ENCODE measurements at regions not wholly inside any gene's neighbourhood (a gene's known extent, or its start where the extent isn't known, plus 50 kb on each side); places are given as distances from the start of the nearest gene placed in this dataset.
"Not testable (repeated sequence)": the region's sequence is repeated elsewhere in the genome, so short reads cannot be mapped to it uniquely, and the experiment has no call there.

DNA sequence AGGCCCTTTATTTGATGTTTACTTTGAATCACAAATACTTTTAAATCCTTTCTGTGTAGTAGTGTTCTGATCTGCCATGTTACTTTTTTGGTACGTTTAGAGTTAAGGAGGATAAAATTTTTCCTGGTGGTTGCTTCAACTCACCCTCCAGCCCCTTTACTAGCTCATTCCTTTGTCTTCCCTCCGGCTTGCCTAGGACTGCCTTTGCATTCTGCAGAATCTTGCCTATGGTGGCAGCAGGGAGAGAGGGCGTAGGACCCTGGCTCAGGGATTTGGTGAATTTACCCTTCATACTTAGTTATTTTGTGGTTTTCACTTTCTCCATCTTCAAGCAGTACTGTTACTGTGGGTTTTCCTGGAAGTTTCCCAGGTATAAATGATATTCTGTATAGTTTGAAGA lies 833.5 kb downstream of the XPNPEP1 start:
- DNase-seq (ENCODE audit: low read depth), result no peak

DNA sequence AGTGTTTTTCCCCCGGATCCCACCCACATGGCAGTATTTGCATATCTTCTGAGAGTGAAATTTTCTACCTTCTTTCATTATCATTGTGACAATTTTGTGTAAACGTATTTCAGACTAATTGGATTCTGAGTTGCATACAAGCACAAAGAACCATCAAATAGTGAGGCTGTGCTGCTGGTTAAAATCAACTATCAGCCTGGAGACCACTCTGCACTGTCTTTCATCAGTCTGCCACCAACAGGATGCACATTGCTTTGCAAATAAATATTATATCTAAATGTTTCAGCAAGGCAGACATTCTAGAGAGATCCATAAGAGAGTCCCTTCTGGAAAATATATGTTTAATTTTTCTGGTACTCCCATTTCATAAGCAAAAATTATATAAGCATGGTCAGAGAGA lies 851.8 kb downstream of the XPNPEP1 start:
- no peak for DNase-seq (ENCODE audit: low read depth)

DNA sequence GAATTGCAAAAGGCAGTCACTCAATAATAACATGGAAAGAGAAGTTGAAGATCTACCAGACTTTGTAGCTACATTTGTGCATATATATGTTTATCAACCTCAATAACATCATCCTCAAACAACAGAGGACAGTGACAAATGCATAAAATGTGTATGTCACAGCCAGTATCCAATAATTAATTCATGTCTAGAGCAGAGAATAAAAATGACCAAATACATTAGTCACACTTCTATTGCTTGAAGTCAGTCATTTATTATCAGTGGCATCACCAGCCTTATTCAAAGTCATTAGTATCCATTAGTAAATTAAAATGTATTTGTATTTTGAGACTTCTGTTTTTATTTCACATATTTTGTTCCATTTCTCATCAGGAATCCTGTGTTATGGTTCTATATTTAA lies 852.8 kb downstream of the XPNPEP1 start:
- no peak for DNase-seq (ENCODE audit: low read depth)

DNA sequence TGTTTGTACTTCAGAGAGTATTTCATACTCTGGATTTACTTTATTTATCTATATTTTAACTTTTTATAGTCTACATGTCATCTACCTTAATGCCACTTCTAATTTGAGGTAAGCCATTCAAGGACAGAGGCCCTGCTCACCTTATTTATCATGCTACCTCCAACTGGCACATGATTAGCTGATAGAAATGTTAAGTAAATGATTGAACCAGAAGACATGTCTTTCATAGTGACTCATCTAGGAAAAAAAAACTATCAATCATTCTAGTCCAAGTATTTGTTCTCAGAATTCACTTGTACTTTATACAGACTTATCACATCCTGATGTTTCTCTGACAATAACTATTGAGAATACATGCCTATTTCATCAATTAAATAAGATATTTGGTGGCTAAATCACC lies 856.3 kb downstream of the XPNPEP1 start:
- no peak for DNase-seq (ENCODE audit: low read depth)

DNA sequence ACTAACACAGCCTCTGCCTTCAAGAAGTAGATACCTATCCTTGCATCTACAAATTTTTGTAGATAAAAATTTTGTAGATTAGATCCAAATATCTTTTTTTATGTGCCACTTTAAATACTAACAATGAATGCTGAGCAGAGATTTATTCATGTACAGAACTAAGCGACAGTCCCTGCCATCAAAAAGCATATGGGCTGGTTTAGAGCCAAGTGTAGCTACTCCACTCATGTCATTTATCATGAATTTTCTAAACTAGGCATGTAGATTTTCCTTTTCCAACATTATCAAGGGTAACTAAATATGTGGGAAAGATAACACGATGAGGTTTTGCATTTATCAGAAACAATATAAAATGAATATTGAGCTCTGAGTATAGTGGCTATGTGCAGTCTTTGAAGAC lies 857.5 kb downstream of the XPNPEP1 start:
- DNase-seq (ENCODE audit: low read depth), result no peak

DNA sequence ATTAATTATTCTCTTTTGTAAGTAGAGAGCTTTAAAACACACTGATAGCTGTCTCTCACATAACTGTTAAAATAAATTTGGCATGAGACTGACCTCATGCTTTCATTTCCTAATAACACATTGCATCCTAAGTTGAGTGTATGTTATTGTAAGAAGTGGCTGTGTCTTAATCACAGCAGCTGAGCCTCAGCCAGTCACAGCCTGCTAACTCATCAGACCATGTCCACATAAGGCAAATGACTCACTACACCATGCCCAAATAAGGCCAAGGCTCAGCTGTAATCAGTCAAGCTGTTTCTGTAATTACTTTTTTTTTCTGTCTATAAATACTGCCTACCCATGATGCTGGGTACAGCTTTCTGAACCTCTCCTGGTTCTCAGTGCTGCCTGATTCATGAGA lies 860.9 kb downstream of the XPNPEP1 start:
- no peak for DNase-seq (ENCODE audit: low read depth)

DNA sequence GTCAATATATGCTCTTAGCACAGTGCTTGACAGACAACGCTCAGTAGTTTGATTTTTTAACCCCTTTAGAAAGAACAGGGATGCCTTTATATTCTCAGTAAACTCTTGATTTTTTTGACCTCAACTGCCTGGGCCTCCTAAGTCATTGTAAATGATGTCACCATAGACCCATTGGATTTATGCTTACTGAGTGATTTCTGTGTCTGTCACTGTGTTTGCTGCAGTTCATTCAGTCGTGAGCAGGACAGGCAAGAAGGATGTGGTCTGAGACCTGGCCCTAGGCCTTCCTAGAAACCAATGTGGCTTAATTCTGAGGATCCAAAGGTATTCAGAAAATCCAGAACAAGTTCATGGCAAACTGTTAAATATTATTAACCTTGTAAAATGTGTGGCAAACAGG lies 868.1 kb downstream of the XPNPEP1 start:
- no peak for DNase-seq (ENCODE audit: low read depth)

DNA sequence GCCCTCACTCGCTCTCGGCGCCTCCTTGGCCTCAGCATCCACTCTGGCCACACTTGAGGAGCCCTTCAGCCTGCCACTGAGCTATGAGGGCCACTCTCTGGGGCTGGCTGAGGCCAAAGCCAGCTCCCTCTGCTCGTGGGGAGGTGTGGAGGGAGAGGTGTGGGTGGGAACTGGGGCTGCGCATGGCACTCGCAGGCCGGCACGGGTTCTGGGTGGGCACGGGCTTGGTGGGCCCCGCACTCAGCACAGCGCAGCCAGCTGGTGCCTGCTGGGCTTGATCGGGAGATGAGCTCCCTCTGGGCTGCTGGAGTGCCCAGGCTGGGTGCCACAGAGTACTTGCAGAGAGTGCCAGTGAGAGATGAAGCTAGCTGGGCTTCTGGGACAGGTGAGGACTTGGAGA lies 875.5 kb downstream of the XPNPEP1 start:
- DNase-seq (ENCODE audit: low read depth), result no peak

DNA sequence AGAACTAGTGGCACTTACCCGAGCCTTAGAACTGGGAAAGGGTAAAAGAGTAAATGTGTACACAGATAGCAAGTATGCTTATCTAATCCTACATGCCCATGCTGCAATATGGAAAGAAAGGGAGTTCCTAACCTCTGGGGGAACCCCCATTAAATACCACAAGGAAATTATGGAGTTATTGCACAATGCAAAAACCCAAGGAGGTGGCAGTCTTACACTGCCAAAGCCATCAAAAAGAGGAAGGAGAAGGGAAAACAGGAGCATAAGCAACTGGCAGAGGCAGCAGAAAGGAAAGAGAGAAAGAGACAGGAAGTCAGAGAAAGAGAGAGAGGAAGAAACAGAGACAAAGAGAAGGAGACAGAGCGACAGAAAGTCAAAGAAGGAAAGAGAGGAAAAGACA lies 876.9 kb downstream of the XPNPEP1 start:
- DNase-seq (ENCODE audit: low read depth), result not testable (repeated sequence)

DNA sequence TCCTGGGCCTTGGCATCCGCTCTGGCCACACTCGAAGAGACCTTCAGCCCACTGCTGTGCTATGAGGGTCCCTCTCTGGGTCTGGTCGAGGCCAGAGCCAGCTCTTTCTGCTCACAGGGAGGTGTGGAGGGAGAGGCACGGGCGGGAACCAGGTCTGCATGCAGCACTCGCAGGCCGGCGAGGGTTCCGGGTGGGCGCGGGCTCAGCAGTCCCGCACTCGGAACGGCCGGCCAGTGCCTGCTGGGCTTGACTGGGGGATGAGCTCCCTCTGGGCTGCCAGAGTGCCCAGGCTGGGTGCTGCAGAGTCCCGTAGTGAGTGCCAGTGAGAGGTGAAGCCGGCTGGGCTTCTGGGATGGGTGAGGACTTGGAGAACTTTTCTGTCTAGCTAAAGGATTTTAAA lies 882.7 kb downstream of the XPNPEP1 start:
- no peak for DNase-seq (ENCODE audit: low read depth)

DNA sequence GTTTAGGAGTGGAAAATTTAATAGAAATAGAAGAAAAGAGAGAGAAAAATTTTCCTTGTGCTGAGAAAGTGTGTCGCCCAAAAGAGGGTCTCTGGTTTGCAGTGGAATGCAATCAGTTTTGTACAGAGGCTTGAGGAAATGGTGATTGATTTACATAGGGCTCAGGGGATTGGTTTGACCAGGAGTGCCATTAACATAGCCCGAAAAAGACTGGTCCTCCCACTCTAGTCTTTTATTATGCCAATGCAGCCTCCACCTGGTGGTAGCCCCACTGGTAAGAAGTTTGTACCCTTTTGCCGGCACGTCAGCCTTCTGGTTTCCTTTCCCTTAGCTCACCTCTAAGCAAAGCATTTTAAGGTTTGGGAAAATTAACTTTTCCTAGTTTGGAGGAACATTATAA lies 885.3 kb downstream of the XPNPEP1 start:
- no peak for DNase-seq (ENCODE audit: low read depth)

DNA sequence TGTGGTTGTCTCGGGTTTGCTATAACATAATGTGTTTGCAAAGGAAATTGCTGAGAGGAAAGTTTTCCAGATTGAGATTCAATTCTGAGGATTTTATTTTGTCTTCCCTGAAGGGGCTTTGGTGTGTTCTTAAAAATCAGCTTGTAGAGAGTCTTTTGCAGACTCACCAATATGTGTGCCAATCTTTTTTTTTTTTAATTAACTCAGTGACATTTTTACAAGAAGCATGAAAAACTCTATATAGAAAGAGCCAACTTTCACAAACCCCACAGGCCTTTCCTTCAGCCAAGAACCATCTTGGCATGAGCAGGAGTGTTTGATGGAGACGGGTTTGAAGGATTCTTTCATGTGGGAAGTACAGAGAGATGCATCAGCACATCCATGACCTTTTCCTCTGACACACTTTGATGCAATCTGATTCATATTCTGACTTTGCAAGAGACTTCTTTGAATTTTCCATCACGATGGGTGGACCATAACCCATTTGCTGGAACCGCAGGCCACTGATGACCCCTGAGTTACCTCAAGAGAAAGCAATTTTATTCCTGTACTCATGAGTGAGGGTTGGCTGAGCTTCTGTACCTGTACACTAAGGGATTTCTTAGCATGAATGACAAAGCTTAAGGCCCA lies 892.6 kb downstream of the XPNPEP1 start:
- no peak for DNase-seq (ENCODE audit: low read depth)

DNA sequence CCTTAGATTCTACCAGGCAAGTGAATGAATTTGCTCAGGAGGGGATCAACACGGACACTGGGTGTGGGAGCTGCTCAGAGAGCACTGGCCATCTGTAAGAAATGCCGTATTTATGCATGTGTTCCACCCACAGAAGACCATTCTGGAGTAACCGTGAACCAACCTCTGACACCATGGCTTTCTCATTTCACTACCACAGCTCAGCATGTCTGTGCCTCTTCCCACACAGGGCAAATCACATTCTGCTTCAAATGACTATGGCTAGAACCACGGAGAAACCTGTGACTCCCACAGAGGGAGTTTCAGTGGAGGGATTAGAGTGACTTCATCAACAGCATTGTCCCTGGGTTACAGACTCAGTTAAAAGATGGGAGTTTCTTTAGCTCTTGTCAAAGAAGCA lies 893.4 kb downstream of the XPNPEP1 start:
- no peak for DNase-seq (ENCODE audit: low read depth)

DNA sequence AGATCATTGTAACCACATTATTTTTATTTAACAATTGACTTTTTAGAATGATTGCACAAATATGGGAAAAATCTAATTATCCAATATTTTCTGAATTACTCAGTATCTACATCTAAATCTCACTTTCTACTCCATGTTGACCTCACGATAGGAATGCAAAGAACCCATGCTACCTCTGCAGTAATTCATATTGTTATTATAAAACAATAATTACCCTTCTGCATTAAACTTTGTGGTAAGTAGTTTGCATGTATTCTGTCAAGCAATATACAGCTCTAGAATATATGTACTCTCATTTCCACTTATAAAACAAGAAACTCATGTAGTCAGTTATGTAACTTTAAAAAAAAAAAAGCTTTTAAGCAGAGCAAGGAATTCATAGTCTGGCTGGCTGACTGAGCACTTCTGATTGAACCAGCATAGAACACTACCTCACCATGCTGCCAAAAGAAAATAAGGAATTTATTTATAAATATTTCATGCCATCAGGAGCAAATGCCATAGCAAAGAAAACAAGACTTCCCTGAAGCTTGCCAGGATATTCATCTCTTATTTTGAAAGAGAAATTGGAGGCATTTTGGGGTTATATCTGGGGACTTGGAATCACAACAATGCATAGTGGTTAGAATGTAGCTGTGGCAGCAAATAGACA lies 895.7 kb downstream of the XPNPEP1 start:
- no peak for DNase-seq (ENCODE audit: low read depth)

DNA sequence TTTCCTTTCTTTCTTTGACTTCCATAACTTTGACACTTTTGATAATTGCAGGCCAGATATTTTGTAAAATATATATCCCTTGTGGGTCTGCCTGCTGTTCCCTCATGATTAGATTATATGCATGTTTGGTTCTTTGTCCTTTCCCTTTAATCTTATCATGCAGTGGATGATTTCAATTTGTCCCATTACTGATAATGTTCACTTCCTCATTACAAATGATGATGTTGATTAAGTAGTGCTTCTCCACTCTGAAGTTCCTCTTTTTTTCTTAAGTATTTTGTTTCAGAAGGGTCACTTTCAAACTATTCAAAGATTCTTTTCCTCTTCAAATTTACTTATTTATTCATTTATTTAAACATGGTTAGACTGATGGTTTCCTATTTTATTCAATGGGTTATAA lies 898.1 kb downstream of the XPNPEP1 start:
- no peak for DNase-seq (ENCODE audit: low read depth)

DNA sequence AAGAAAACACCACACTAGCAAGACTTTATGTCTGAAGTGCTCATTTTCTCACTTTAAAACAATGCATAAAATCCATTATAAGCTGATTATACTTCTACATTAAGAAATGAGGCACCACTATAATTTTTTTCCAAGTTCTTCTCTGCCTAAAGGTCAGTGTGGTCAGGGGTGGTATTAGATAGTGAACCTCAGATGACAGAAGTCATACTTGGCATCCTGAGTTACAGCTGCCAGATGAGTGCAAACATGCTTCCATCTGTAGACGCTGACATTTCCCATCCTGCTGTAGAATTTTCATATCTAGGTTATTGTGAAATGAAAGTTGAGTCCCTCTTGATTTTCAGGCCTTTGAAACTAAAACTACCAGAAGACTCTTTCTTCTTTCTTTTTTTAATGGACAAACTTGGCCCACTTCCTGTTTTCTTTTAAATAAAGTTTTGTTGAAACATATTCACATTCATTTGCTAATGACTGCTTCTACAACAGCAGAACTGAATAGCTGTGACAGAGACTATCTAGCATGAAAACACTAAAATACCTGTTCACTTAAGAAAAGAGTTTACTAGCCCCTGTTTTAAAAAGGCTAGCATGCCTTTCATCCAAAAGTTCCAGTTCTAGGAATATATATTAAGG lies 900.8 kb downstream of the XPNPEP1 start:
- no peak for DNase-seq (ENCODE audit: low read depth)

DNA sequence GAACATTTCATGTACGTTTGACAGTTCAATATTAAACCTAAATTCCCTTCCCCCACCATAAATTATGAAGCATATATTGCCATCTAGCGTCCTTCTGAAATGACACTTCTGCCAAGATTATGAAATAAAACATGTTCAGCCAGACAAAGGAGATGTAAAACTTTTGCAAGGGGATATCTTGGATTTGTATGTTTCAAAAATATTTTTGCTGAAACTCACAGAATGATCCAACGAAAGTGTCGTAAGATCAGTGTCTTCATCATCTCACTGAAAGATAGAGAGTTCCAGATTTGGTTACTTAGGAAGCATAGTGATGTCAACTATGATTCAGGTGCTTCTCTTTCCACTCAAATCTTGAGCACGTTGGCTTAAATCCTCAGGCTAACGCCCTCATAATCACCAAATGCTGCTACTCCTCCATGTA lies 904.3 kb downstream of the XPNPEP1 start:
- DNase-seq (ENCODE audit: low read depth), result no peak

DNA sequence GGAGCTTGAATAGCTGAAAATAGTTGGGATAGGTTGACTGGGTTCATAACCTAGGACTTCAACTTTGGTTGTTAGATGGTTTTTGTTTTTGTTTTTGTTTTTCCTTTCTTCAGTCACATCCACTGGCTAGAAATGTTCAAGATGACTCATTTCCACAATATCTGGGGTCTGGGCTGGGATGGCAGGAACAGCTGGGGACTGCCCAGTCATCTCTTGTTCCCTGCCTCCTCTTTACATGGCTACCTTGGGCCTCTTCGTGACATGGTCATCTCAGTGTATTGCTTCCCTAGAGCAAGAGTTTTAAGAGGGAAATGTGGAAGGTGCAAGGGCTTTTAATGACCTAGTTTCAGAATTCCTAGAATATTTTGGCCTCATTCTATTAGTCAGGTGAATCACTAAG lies 915.8 kb downstream of the XPNPEP1 start:
- DNase-seq (ENCODE audit: low read depth), result no peak

DNA sequence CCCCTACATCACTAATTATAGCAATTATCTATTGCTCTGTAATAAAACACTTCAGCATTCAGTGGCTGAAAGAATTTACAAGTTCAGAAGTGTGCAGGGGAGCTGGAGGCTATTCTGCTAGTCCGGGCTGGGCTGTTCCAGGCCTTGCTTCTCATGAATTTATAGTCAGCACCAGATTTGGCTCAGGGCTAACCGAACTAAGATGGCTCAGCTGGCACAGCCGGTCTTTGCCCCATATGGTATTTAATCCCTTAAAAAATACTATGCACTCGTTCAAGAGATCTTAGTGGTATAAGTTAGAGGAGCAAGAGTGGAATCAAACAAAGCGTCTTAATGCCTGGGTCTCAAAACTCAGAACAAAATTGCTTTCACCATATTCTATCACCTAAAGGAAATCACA lies 932.9 kb downstream of the XPNPEP1 start:
- DNase-seq (ENCODE audit: low read depth), result no peak

DNA sequence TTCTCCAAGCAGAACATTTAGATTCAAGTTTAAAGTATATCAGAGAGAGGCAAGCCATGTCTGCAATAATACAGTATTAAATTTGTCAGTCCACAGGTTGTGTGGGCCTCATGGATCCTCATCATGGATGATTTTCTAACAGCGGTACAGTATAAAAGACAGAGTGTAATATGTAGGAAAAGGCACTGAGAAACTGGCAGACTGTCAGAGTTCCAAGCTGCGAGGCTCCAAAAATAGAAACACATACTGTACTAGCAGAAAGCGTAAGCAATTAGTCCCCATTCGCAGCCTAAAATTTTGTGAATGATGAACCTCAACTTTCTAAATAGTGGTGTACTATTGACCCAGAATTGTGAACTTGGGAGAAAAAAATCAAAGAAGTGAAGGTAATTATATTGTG lies 933.3 kb downstream of the XPNPEP1 start:
- no peak for DNase-seq (ENCODE audit: low read depth)

DNA sequence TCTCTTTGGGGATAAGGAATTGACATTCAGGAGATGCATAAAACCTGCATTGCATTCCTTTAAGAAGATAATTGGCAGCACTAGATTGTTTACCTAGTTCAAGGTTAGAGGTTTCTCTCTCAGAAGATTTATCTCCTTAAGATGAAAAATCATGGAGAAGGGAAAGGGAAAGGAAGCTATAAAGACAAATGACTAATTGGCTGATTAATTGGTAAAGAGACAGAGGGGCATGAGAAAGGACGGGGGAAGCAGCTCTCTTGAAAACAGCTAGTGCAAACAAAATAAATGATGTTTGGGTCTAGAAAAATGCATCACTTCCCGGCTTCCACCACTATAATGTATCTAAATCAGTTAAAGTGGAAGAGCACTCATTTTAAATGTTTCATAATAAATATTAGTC lies 941.2 kb downstream of the XPNPEP1 start:
- DNase-seq (ENCODE audit: low read depth), result no peak

DNA sequence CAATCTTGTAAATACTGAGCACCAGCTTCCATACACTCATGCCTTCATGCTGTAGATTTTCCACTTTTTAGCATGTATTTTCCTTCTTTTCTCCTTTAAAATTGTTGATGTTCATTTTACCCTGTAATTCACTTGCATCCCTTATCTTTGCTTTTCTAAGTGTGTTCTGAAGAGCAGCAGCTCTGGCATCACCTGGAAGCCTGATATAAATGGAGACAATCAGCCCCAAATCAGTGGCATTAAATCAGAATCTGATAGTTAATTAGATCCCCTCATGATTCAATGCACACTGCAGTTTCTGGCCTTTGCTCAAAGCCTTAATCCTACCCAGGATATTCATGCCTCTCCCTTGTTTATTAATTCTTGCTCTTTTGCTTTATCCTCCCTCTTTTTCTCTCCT lies 942.4 kb downstream of the XPNPEP1 start:
- DNase-seq (ENCODE audit: low read depth), result no peak

DNA sequence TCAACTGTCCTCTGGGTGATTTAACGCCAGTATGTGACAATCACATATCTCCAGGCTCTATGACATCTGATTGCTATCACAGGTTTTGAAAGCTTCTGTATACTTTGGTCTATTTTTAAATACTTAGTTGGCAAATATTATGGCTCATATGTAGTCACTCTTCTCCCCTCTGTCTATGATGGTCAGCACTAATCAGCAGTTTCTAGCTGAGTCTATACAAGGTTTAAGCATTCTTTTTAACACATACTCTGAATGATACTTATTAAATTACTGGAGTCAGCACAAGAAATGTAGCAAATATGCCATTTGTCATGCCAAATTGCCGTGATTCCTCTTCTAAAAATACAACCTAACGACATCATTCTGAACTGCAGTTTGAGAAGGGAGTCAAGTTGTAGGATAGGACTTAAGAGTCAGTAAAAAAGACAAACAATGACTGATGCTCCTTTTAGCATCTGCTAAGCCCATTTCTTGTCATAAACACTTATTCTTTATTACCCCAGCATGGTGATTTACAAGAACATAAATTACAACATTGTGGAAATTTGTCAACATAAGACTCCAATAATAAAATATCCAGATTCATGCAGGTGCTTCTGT lies 947.8 kb downstream of the XPNPEP1 start:
- no peak for DNase-seq (ENCODE audit: low read depth)
